GM12878 (cell line): ENCODE measurements at regions not wholly inside any gene's neighbourhood (a gene's known extent, or its start where the extent isn't known, plus 50 kb on each side); places are given as distances from the start of the nearest gene placed in this dataset.

Experiments used
- BCLAF1 ChIP-seq: fragments of 450-650 bp; IDR thresholded peaks from 2 replicates; pipeline ENCODE4 v1.6.1; 2017; ENCODE audit warnings: antibody characterized with exemption, mild to moderate bottlenecking, moderate library complexity
- DPF2 ChIP-seq: fragments of 450-650 bp; IDR thresholded peaks from 2 replicates; pipeline ENCODE4 v1.6.1; 2017; ENCODE audit warnings: mild to moderate bottlenecking
- E2F8 ChIP-seq: fragments of 450-650 bp; IDR thresholded peaks from 2 replicates; pipeline ENCODE4 v1.6.1; 2018; ENCODE audit warnings: mild to moderate bottlenecking, low read depth, moderate library complexity; ENCODE audit not compliant: partially characterized antibody
- GABPA ChIP-seq: IDR thresholded peaks from 2 replicates; pipeline ENCODE4 v1.6.1; 2014; ENCODE audit warnings: antibody characterized with exemption, low read depth, mild to moderate bottlenecking, inconsistent platforms
- HDGF ChIP-seq: fragments of 450-650 bp; IDR thresholded peaks from 2 replicates; pipeline ENCODE4 v1.6.1; 2016; ENCODE audit warnings: antibody characterized with exemption
- IRF4 ChIP-seq: IDR thresholded peaks from 2 replicates; pipeline ENCODE4 v1.6.1; 2011; ENCODE audit warnings: low read depth, low read length
- IRF5 ChIP-seq: fragments of 450-650 bp; IDR thresholded peaks from 2 replicates; pipeline ENCODE4 v1.6.1; 2017; ENCODE audit warnings: borderline replicate concordance
- KAT2A ChIP-seq: conservative IDR thresholded peaks from 2 replicates; pipeline ENCODE4 v1.6.1; 2011; ENCODE audit warnings: low read depth, low read length; ENCODE audit not compliant: control insufficient read depth
- KLF5 ChIP-seq: fragments of 450-650 bp; IDR thresholded peaks from 2 replicates; pipeline ENCODE4 v1.6.1; 2014; ENCODE audit warnings: mild to moderate bottlenecking; ENCODE audit not compliant: partially characterized antibody
- MYB ChIP-seq: fragments of 150-350 bp; IDR thresholded peaks from 2 replicates; pipeline ENCODE4 v1.6.1; 2014; ENCODE audit warnings: mild to moderate bottlenecking, low read depth, low read length, borderline replicate concordance
- NFYA ChIP-seq: IDR thresholded peaks from 2 replicates; pipeline ENCODE4 v1.6.1; 2011; ENCODE audit warnings: low read depth, mild to moderate bottlenecking, low read length, improper control_type of control experiment, borderline replicate concordance
- NKRF ChIP-seq: fragments of 450-650 bp; conservative IDR thresholded peaks from 2 replicates; pipeline ENCODE4 v1.6.1; 2017; ENCODE audit warnings: mild to moderate bottlenecking, moderate library complexity
- PAX5 ChIP-seq: IDR thresholded peaks from 2 replicates; pipeline ENCODE4 v1.6.1; 2011; ENCODE audit warnings: low read depth, low read length, borderline replicate concordance
- RB1 ChIP-seq: fragments of 450-650 bp; formaldehyde crosslinking; IDR thresholded peaks from 2 replicates; pipeline ENCODE4 v1.6.1; 2017; ENCODE audit warnings: mild to moderate bottlenecking, borderline replicate concordance
- RBBP5 ChIP-seq: fragments of 200-600 bp; sonication (generic); conservative IDR thresholded peaks from 2 replicates; pipeline ENCODE4 v1.6.1; 2016
- RELB ChIP-seq: fragments of 450-650 bp; IDR thresholded peaks from 2 replicates; pipeline ENCODE4 v1.6.1; 2017; ENCODE audit warnings: low read depth, mild to moderate bottlenecking, moderate library complexity
- SIX5 ChIP-seq: IDR thresholded peaks from 2 replicates; pipeline ENCODE4 v1.6.1; 2011; ENCODE audit warnings: mild to moderate bottlenecking, low read depth, low read length, moderate library complexity; ENCODE audit not compliant: severe bottlenecking
- SPI1 ChIP-seq: IDR thresholded peaks from 2 replicates; pipeline ENCODE4 v1.6.1; 2011; ENCODE audit warnings: low read depth, mild to moderate bottlenecking, low read length, moderate library complexity, borderline replicate concordance; ENCODE audit not compliant: insufficient read depth
- SUZ12 ChIP-seq: fragments of 200-600 bp; sonication (generic); IDR thresholded peaks from one replicate; pipeline ENCODE4 v1.6.1; 2018; ENCODE audit warnings: antibody characterized with exemption, mild to moderate bottlenecking; ENCODE audit not compliant: unreplicated experiment
- TCF7 ChIP-seq: IDR thresholded peaks from 2 replicates; pipeline ENCODE4 v1.6.1; 2014; ENCODE audit warnings: antibody characterized with exemption, borderline replicate concordance
- ZBED1 ChIP-seq: IDR thresholded peaks from 2 replicates; pipeline ENCODE4 v1.6.1; 2016; ENCODE audit warnings: borderline replicate concordance
- ZNF622 ChIP-seq: fragments of 450-650 bp; IDR thresholded peaks from 2 replicates; pipeline ENCODE4 v1.6.1; 2017; ENCODE audit warnings: mild to moderate bottlenecking, inconsistent platforms

- TF ChIP-seq KLF5: no peak
- TF ChIP-seq IRF4: no peak
- no peak for TF ChIP-seq NFYA
- no peak; the same call in 1 of the 2 replicates for TF ChIP-seq RELB
- TF ChIP-seq NKRF: no peak
- no peak for TF ChIP-seq E2F8
- TF ChIP-seq DPF2: peak; percentile 47; the same call in 1 of the 2 replicates
- no peak for TF ChIP-seq SIX5
- no peak for TF ChIP-seq TCF7
- TF ChIP-seq RBBP5: no peak
- TF ChIP-seq MYB: no peak
- TF ChIP-seq RB1: no peak
- no peak for TF ChIP-seq ZBED1
- no peak for TF ChIP-seq SUZ12
- no peak for TF ChIP-seq BCLAF1
- no peak for TF ChIP-seq KAT2A
- TF ChIP-seq SPI1: no peak
- no peak for TF ChIP-seq HDGF
- no peak for TF ChIP-seq GABPA
- TF ChIP-seq IRF5: no peak
- TF ChIP-seq PAX5: no peak
- TF ChIP-seq ZNF622: no peak
Measured at GRCh38 chr5:123929055-123929474, 417.1 kb downstream of the CSNK1G3 start (continued).
